ENCODE measurements at regions not wholly inside any gene's neighbourhood (a gene's known extent, or its start where the extent isn't known, plus 50 kb on each side); places are given as distances from the start of the nearest gene placed in this dataset.
"Not testable (repeated sequence)": the region's sequence is repeated elsewhere in the genome, so short reads cannot be mapped to it uniquely, and the experiment has no call there.

DNA sequence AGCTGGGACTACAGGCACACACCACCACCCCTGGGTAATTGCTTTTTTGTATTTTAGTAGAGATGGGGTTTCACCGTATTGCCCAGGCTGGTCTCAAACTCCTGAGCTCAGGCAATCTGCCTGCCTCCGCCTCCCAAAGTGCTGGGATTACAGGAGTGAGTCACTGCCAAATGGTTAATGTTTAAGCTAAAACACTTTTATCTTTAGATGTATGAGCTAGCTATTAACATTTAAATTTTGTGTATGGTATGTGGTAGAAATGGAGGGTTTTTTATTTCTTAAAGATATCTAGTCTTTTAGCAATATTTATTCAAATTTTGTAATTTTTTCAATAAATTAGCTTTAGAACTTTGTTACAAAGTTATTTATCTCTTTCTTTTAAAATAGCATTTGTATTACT, 1659.8 kb upstream of the ADGRL3 start:
- Histone ChIP-seq H3K27ac (no peak overlapping the region), H3K4me3 (no peak overlapping the region), H3K4me1 (ENCODE audit: low read depth) (no peaks in the 10 kb centered on the region), H3K36me3 (no peaks in the 10 kb centered on the region), H3K27me3 (no peaks in the 10 kb centered on the region), H3K9me3 (ENCODE audit: low read depth) (no peaks in the 10 kb centered on the region)
- no peak for TF ChIP-seq CTCF (IDR thresholded peaks at IDR 0.05; ENCODE audit: low read depth, low read length)
- no peak for DNase-seq (ENCODE audit: low read depth in 1 of 2, low spot score in 1 of 2)

DNA sequence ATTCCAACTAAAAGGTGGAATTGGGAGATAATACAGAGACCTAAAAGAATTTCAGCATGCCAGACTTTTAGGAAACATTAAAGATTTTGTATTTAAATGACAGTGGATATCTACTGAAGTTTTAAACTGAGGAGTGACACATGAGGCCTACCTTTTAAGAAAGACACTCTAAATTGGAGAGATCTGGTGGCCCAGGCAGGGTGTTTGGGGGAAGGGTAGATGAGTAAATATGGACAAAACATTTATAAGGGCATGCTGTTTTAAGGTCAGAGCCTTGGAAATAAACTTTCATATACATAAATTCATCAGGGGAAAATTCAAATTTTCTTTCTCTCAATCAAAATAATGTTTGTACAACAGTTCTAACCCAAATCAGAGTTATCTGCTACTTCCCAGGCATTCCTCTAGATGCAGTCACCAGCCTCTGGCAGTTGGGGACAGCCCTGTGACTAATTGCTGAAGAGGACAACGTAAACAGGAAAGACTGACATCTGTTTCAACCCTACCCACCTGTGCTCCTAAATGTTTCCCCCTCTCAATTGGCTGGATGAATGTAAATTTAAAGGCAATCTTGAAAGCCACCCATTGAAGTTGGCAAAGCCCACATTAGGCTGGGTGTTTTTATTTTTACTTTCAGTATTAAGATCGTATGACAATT, 1646.9 kb upstream of the ADGRL3 start:
- Histone ChIP-seq H3K4me3 (no peak overlapping the region), H3K27ac (no peak overlapping the region)

GRCh38 chr4:59553721-59554091, 1646.4 kb upstream of the ADGRL3 start:
- no peak overlapping the region for H3K27ac ChIP-seq

More for the DNA sequence above, 1646.9 kb upstream of the ADGRL3 start:
- no peaks in the 10 kb centered on the region for H3K4me1 ChIP-seq (ENCODE audit: low read depth)
- no peak for TF ChIP-seq CTCF (IDR thresholded peaks at IDR 0.05; ENCODE audit: low read depth, low read length)
- peak in 1 of 2 donors; percentile 0 for DNase-seq (ENCODE audit: low read depth in 1 of 2, low spot score in 1 of 2)
- no peaks in the 10 kb centered on the region for H3K27me3 ChIP-seq
- no peaks in the 10 kb centered on the region for H3K9me3 ChIP-seq (ENCODE audit: low read depth)
- no peaks in the 10 kb centered on the region for H3K36me3 ChIP-seq

DNA sequence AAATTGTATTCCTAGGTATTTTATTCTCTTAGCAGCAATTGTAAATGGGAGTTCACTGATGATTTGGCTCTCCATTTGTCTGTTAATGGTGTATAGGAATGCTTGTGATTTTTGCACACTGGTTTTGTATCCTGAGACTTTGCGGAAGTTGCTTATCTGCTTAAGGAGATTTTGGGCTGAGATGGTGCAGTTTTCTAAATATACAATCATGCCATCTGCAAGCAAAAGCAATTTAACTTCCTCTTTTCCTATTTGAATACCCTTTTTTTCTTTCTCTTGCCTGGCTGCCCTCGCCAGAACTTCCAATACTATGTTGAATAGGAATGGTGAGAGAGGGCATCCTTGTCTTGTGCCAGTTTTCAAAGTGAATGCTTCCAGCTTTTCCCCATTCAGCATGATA, 1643.9 kb upstream of the ADGRL3 start:
- H3K4me3 ChIP-seq; H3K4me1 ChIP-seq (ENCODE audit: low read depth); H3K27ac ChIP-seq; DNase-seq (ENCODE audit: low read depth in 1 of 2, low spot score in 1 of 2); H3K9me3 ChIP-seq (ENCODE audit: low read depth); H3K36me3 ChIP-seq; H3K27me3 ChIP-seq: not testable (repeated sequence)

More at GRCh38 chr4:59553721-59554091, 1646.4 kb upstream of the ADGRL3 start:
- H3K27me3 ChIP-seq: no peaks in the 10 kb centered on the region
- H3K36me3 ChIP-seq: no peaks in the 10 kb centered on the region
- DNase-seq (ENCODE audit: low read depth in 1 of 2, low spot score in 1 of 2): peak in 1 of 2 donors; percentile 7
- TF ChIP-seq CTCF (IDR thresholded peaks at IDR 0.05; ENCODE audit: low read depth, low read length): no peak
- H3K4me3 ChIP-seq: no peak overlapping the region
- no peaks in the 10 kb centered on the region for H3K9me3 ChIP-seq (ENCODE audit: low read depth)
- H3K4me1 ChIP-seq (ENCODE audit: low read depth): no peaks in the 10 kb centered on the region

GRCh38 chr4:59560141-59560648, 1639.9 kb upstream of the ADGRL3 start:
- H3K4me1 ChIP-seq (ENCODE audit: low read depth); H3K4me3 ChIP-seq; H3K9me3 ChIP-seq (ENCODE audit: low read depth); DNase-seq (ENCODE audit: low read depth in 1 of 2, low spot score in 1 of 2); H3K27ac ChIP-seq; H3K36me3 ChIP-seq; H3K27me3 ChIP-seq: not testable (repeated sequence)

- Histone ChIP-seq H3K4me3 (no peak overlapping the region), H3K36me3 (no peaks in the 10 kb centered on the region), H3K27me3 (no peaks in the 10 kb centered on the region), H3K4me1 (ENCODE audit: low read depth) (no peaks in the 10 kb centered on the region), H3K9me3 (ENCODE audit: low read depth) (no peaks in the 10 kb centered on the region), H3K27ac (no peak overlapping the region)
- DNase-seq (ENCODE audit: low read depth in 1 of 2, low spot score in 1 of 2): no peak
- TF ChIP-seq CTCF (IDR thresholded peaks at IDR 0.05; ENCODE audit: low read depth, low read length): no peak
Measured at GRCh38 chr4:59565836-59566235, 1634.3 kb upstream of the ADGRL3 start.
